SK-N-SH treated with all-trans-retinoic acid at 6 μM for 48 hours (cell line): ENCODE measurements at regions not wholly inside any gene's neighbourhood (a gene's known extent, or its start where the extent isn't known, plus 50 kb on each side); places are given as distances from the start of the nearest gene placed in this dataset.

Experiments used
- ARNTL ChIP-seq: fragments of 450-650 bp; formaldehyde crosslinking; IDR thresholded peaks from 2 replicates; pipeline ENCODE4 v1.5.0; 2020; ENCODE audit warnings: low read depth, mild to moderate bottlenecking, moderate library complexity, borderline replicate concordance
- BACH2 ChIP-seq: fragments of 250-450 bp; sonication (Bioruptor Pico); IDR thresholded peaks from 2 replicates; pipeline ENCODE4 v1.9.0; 2021; ENCODE audit warnings: mild to moderate bottlenecking, borderline replicate concordance
- CSRNP3 ChIP-seq: fragments of 250-450 bp; sonication (Bioruptor Pico); IDR thresholded peaks from 2 replicates; pipeline ENCODE4 v1.5.1; 2021; ENCODE audit warnings: mild to moderate bottlenecking, moderate library complexity
- ESRRG ChIP-seq: fragments of 250-450 bp; sonication (Bioruptor Pico); IDR thresholded peaks from 2 replicates; pipeline ENCODE4 v1.6.1; 2021; ENCODE audit warnings: mild to moderate bottlenecking
- ISL1 ChIP-seq: fragments of 250-450 bp; sonication (Bioruptor Pico); IDR thresholded peaks from 2 replicates; pipeline ENCODE4 v2.1.2; 2022; ENCODE audit warnings: mild to moderate bottlenecking, moderate library complexity
- PATZ1 ChIP-seq: fragments of 250-450 bp; sonication (Bioruptor Pico); IDR thresholded peaks from 2 replicates; pipeline ENCODE4 v1.8.0; 2020; ENCODE audit warnings: mild to moderate bottlenecking, moderate library complexity, borderline replicate concordance
- RARB ChIP-seq: fragments of 250-450 bp; sonication (Bioruptor Pico); IDR thresholded peaks from 2 replicates; pipeline ENCODE4 v1.8.0; 2021; ENCODE audit warnings: mild to moderate bottlenecking, moderate library complexity
- TCF4 ChIP-seq: fragments of 250-450 bp; sonication (Bioruptor Pico); IDR thresholded peaks from 2 replicates; pipeline ENCODE4 v1.8.0; 2021; ENCODE audit warnings: mild to moderate bottlenecking, moderate library complexity, borderline replicate concordance
- ZC3H10 ChIP-seq: fragments of 250-450 bp; sonication (Bioruptor Pico); IDR thresholded peaks from 2 replicates; pipeline ENCODE4 v1.5.1; 2021; ENCODE audit warnings: mild to moderate bottlenecking, moderate library complexity
- ZFP3 ChIP-seq: fragments of 250-450 bp; sonication (Bioruptor Pico); IDR thresholded peaks from 2 replicates; pipeline ENCODE4 v1.5.0; 2020; ENCODE audit warnings: mild to moderate bottlenecking, moderate library complexity
- ZFP30 ChIP-seq: fragments of 450-650 bp; formaldehyde crosslinking; IDR thresholded peaks from 2 replicates; pipeline ENCODE4 v1.5.0; 2022; ENCODE audit warnings: mild to moderate bottlenecking, moderate library complexity
- ZNF70 ChIP-seq: fragments of 450-650 bp; formaldehyde crosslinking; IDR thresholded peaks from 2 replicates; pipeline ENCODE4 v1.5.0; 2020; ENCODE audit warnings: mild to moderate bottlenecking, moderate library complexity
- ZNF8 ChIP-seq: fragments of 450-650 bp; formaldehyde crosslinking; IDR thresholded peaks from 2 replicates; pipeline ENCODE4 v1.5.0; 2020; ENCODE audit warnings: mild to moderate bottlenecking, moderate library complexity
- TF ChIP-seq, protein P1 (sequence below): fragments of 250-450 bp; sonication (Bioruptor Pico); IDR thresholded peaks from 2 replicates; pipeline ENCODE4 v1.5.1; 2020; ENCODE audit warnings: low read depth, mild to moderate bottlenecking, moderate library complexity

- TF ChIP-seq, protein P1, sequence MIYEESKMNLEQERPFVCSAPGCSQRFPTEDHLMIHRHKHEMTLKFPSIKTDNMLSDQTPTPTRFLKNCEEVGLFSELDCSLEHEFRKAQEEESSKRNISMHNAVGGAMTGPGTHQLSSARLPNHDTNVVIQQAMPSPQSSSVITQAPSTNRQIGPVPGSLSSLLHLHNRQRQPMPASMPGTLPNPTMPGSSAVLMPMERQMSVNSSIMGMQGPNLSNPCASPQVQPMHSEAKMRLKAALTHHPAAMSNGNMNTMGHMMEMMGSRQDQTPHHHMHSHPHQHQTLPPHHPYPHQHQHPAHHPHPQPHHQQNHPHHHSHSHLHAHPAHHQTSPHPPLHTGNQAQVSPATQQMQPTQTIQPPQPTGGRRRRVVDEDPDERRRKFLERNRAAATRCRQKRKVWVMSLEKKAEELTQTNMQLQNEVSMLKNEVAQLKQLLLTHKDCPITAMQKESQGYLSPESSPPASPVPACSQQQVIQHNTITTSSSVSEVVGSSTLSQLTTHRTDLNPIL (CRISPR knock-in tag): no peak
- no peak for TF ChIP-seq ZC3H10
- no peak for TF ChIP-seq PATZ1
- no peak for TF ChIP-seq ZFP3 (CRISPR knock-in tag)
- TF ChIP-seq CSRNP3 (CRISPR knock-in tag): no peak
- no peak for TF ChIP-seq ZFP30 (CRISPR knock-in tag)
- no peak for TF ChIP-seq ARNTL (CRISPR knock-in tag)
- no peak for TF ChIP-seq ZNF70 (CRISPR knock-in tag)
- no peak for TF ChIP-seq ESRRG (CRISPR knock-in tag)
- no peak for TF ChIP-seq RARB
- TF ChIP-seq ISL1 (CRISPR knock-in tag): no peak
- no peak for TF ChIP-seq BACH2 (CRISPR knock-in tag)
- TF ChIP-seq TCF4: no peak
- no peak for TF ChIP-seq ZNF8 (CRISPR knock-in tag)
These were observed 50.7 kb upstream of the FERMT1 start for GRCh38 chr20:6173481-6173880.
